SK-N-SH treated with all-trans-retinoic acid at 6 μM for 48 hours (cell line): ENCODE measurements at regions not wholly inside any gene's neighbourhood (a gene's known extent, or its start where the extent isn't known, plus 50 kb on each side); places are given as distances from the start of the nearest gene placed in this dataset.

Experiments
- ARNTL ChIP-seq: fragments of 450-650 bp; formaldehyde crosslinking; IDR thresholded peaks from 2 replicates; pipeline ENCODE4 v1.5.0; 2020; ENCODE audit warnings: low read depth, mild to moderate bottlenecking, moderate library complexity, borderline replicate concordance
- BACH2 ChIP-seq: fragments of 250-450 bp; sonication (Bioruptor Pico); IDR thresholded peaks from 2 replicates; pipeline ENCODE4 v1.9.0; 2021; ENCODE audit warnings: mild to moderate bottlenecking, borderline replicate concordance
- CSDC2 ChIP-seq: fragments of 250-450 bp; sonication (Bioruptor Pico); IDR thresholded peaks from 2 replicates; pipeline ENCODE4 v1.5.0; 2020; ENCODE audit warnings: mild to moderate bottlenecking, moderate library complexity
- GLIS3 ChIP-seq: fragments of 250-450 bp; sonication (Bioruptor Pico); IDR thresholded peaks from 2 replicates; pipeline ENCODE4 v1.5.0; 2020; ENCODE audit warnings: mild to moderate bottlenecking, moderate library complexity
- PPARA ChIP-seq: fragments of 250-450 bp; sonication (Bioruptor Pico); IDR thresholded peaks from 2 replicates; pipeline ENCODE4 v1.5.0; 2020; ENCODE audit warnings: mild to moderate bottlenecking, borderline replicate concordance
- SNAI2 ChIP-seq: fragments of 250-450 bp; sonication (Bioruptor Pico); IDR thresholded peaks from 2 replicates; pipeline ENCODE4 v1.5.0; 2020; ENCODE audit warnings: mild to moderate bottlenecking, moderate library complexity
- TCF4 ChIP-seq: fragments of 250-450 bp; sonication (Bioruptor Pico); IDR thresholded peaks from 2 replicates; pipeline ENCODE4 v1.8.0; 2021; ENCODE audit warnings: mild to moderate bottlenecking, moderate library complexity, borderline replicate concordance
- ZC3H10 ChIP-seq: fragments of 250-450 bp; sonication (Bioruptor Pico); IDR thresholded peaks from 2 replicates; pipeline ENCODE4 v1.5.1; 2021; ENCODE audit warnings: mild to moderate bottlenecking, moderate library complexity
- ZFP3 ChIP-seq: fragments of 250-450 bp; sonication (Bioruptor Pico); IDR thresholded peaks from 2 replicates; pipeline ENCODE4 v1.5.0; 2020; ENCODE audit warnings: mild to moderate bottlenecking, moderate library complexity
- ZFP30 ChIP-seq: fragments of 450-650 bp; formaldehyde crosslinking; IDR thresholded peaks from 2 replicates; pipeline ENCODE4 v1.5.0; 2022; ENCODE audit warnings: mild to moderate bottlenecking, moderate library complexity
- ZNF70 ChIP-seq: fragments of 450-650 bp; formaldehyde crosslinking; IDR thresholded peaks from 2 replicates; pipeline ENCODE4 v1.5.0; 2020; ENCODE audit warnings: mild to moderate bottlenecking, moderate library complexity
- ZNF8 ChIP-seq: fragments of 450-650 bp; formaldehyde crosslinking; IDR thresholded peaks from 2 replicates; pipeline ENCODE4 v1.5.0; 2020; ENCODE audit warnings: mild to moderate bottlenecking, moderate library complexity
- TF ChIP-seq, protein P1 (sequence below): fragments of 250-450 bp; sonication (Bioruptor Pico); IDR thresholded peaks from 2 replicates; pipeline ENCODE4 v1.5.1; 2020; ENCODE audit warnings: low read depth, mild to moderate bottlenecking, moderate library complexity
- TF ChIP-seq, protein P2 (sequence below): fragments of 250-450 bp; sonication (Bioruptor Pico); IDR thresholded peaks from 2 replicates; pipeline ENCODE4 v1.8.0; 2021; ENCODE audit warnings: low read depth, mild to moderate bottlenecking, moderate library complexity, borderline replicate concordance

DNA sequence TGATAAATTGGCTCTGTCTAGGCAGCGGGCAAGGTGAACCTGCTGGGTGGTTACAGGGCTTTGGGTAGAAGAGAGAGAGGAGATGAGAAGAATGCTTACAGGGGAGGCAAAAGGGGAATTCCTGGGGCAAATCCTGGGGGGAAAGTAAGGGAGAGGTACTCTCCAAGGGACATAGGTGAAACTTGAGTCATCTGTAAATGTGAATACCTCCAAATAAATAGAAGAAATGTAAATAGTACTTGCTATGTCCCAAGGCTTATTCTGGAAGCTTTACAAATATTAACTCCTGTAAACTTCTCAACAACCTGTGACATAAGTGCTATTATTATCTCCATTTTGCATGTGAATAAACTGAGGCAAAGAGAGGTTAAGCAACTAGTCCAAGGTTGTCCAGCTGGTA lies 57.7 kb upstream of the CDK13 start:
- TF ChIP-seq TCF4 (CRISPR knock-in tag) (no peak), ZNF8 (no peak), ZNF70 (CRISPR knock-in tag) (no peak), SNAI2 (CRISPR knock-in tag) (no peak), ZC3H10 (CRISPR knock-in tag) (no peak), PPARA (CRISPR knock-in tag) (no peak), ARNTL (CRISPR knock-in tag) (no peak), ZFP30 (CRISPR knock-in tag) (no peak), ZFP3 (no peak), BACH2 (no peak), GLIS3 (CRISPR knock-in tag) (no peak), CSDC2 (CRISPR knock-in tag) (no peak)
- TF ChIP-seq, protein P1, sequence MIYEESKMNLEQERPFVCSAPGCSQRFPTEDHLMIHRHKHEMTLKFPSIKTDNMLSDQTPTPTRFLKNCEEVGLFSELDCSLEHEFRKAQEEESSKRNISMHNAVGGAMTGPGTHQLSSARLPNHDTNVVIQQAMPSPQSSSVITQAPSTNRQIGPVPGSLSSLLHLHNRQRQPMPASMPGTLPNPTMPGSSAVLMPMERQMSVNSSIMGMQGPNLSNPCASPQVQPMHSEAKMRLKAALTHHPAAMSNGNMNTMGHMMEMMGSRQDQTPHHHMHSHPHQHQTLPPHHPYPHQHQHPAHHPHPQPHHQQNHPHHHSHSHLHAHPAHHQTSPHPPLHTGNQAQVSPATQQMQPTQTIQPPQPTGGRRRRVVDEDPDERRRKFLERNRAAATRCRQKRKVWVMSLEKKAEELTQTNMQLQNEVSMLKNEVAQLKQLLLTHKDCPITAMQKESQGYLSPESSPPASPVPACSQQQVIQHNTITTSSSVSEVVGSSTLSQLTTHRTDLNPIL (CRISPR knock-in tag) = no peak
- TF ChIP-seq, protein P2, sequence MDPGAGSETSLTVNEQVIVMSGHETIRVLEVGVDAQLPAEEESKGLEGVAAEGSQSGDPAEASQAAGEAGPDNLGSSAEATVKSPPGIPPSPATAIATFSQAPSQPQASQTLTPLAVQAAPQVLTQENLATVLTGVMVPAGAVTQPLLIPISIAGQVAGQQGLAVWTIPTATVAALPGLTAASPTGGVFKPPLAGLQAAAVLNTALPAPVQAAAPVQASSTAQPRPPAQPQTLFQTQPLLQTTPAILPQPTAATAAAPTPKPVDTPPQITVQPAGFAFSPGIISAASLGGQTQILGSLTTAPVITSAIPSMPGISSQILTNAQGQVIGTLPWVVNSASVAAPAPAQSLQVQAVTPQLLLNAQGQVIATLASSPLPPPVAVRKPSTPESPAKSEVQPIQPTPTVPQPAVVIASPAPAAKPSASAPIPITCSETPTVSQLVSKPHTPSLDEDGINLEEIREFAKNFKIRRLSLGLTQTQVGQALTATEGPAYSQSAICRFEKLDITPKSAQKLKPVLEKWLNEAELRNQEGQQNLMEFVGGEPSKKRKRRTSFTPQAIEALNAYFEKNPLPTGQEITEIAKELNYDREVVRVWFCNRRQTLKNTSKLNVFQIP (CRISPR knock-in tag) = no peak
